ENCODE measurements at regions not wholly inside any gene's neighbourhood (a gene's known extent, or its start where the extent isn't known, plus 50 kb on each side); places are given as distances from the start of the nearest gene placed in this dataset.
A peak's percentile ranks its signal among the peaks of the same experiment; 100 is the strongest.
"Not testable (repeated sequence)": the region's sequence is repeated elsewhere in the genome, so short reads cannot be mapped to it uniquely, and the experiment has no call there.

GRCh38 chr14:40219032-40219431 is 786.8 kb upstream of the FBXO33 start:
- TF ChIP-seq POLR2A (IDR thresholded peaks at IDR 0.05; ENCODE audit: low read depth, low read length) = no peak
- DNase-seq (ENCODE audit: insufficient read length, low spot score) (no peak), FAIRE-seq (no peak)

DNA sequence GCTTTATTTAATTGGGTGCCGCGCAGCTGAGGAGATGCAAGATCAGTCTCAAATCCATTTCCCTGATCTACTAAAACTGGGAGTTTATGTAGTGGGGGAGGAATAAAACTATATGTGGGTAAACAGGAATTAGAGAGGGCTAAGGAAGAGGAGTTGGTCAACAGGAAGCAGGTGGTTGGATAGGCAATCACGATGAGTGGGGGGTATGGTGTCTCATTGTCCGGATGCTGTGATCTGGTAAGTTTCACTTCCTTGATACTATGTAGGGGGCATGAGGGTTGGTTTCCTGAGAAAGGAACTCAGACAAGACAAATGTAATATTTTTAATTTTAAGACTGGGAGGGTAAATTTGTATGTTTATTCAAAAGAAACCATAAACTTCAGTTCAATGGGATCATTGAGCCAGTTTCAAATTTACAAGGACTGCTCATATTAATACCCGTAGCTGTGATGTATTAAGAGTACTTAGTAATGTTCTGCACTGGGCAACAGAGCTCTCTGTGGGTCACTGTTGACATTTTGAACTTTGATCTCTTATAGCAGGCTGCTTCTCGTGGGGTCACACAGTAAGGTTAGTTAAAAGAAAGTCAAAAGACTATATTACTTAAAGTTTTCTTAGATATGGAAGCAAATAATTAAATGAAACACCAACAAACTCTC is 786.2 kb upstream of the FBXO33 start:
- DNase-seq (ENCODE audit: insufficient read length, low spot score) (no peak), FAIRE-seq (no peak)
- TF ChIP-seq POLR2A (IDR thresholded peaks at IDR 0.05; ENCODE audit: low read depth, low read length) = no peak

DNA sequence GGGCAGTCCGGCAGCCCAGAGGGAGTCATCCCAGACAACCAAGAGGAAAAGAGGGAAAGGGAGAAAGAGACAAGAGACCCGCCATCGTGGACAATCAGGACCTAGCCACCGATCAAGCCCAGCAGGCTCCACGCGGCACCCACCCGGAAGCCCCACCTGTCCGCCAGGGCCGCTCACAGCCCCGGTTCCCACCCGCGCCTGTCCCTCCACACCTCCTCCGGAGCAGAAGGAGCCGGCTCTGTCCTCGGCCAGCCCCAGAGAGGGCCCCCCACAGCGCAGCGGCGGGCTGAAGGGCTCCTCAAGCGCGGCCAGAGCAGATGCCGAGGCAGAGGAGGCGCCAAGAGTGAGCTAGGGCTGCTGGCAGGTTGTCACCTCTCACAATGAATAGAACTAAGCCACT is 784.7 kb upstream of the FBXO33 start:
- no peak for FAIRE-seq
- no peak for TF ChIP-seq POLR2A (IDR thresholded peaks at IDR 0.05; ENCODE audit: low read depth, low read length)
- no peak for DNase-seq (ENCODE audit: insufficient read length, low spot score)

GRCh38 chr14:40216408-40216807 is 784.2 kb upstream of the FBXO33 start:
- not testable (repeated sequence) for DNase-seq (ENCODE audit: insufficient read length, low spot score); FAIRE-seq

DNA sequence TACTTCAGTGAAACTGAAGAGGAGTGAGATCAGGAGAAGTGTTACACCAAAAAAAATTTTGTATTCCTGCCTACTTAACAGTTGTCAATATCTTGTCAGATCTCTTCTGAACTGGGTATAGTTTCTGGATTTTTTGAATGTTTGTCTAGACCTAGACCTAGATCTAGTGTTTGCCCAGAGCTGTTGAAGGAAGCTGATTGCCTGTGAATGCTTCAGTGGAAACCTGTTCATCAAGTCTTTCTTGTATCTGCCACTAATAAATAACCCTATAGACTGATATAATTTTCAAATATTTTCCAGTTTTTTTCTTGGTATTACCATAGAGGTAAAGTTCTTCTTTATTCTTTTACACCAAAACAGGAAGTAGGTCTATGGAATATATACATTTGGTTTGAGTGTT is 781.5 kb upstream of the FBXO33 start:
- no peak for TF ChIP-seq POLR2A (IDR thresholded peaks at IDR 0.05; ENCODE audit: low read depth, low read length)
- DNase-seq (ENCODE audit: insufficient read length, low spot score) (no peak), FAIRE-seq (no peak)

DNA sequence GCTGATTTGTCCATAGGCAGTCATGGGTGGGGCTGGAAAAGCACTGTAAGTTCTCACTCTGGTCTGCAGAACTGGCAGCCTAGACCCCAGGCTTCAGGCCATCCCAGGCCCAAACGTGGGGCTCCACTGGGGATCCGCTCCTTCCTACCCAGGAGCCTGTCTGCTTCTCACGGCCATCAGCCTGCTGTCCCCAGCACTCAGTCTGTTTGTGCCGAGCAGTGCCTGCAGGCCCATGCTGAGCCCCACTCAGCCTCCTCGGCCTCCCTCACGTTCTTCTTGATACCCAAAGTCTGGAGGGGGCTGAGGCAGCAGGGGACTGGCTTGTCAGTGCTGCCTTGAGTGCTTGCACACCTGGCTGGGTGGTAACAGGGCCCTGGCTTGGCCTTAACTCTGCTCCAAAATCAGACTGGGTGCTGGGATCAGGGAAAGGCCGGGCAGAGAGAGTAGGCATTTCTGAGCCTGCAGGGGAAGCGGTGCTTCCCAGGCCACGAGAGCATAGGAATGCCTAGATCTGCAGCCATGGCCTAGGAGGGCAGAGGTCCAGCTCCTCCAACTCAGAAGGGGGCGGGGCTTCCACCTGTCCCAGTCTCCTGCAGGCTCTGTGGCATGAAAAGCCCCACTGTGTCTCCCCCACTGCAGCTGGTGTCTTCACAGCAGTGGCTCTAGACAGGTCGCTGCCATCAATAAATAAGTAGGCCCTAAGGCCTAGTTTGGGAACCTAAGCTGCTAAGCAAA is 772.4 kb upstream of the FBXO33 start:
- DNase-seq (ENCODE audit: insufficient read length, low spot score) = no peak
- TF ChIP-seq POLR2A (IDR thresholded peaks at IDR 0.05; ENCODE audit: low read depth, low read length) = no peak
- no peak for FAIRE-seq

DNA sequence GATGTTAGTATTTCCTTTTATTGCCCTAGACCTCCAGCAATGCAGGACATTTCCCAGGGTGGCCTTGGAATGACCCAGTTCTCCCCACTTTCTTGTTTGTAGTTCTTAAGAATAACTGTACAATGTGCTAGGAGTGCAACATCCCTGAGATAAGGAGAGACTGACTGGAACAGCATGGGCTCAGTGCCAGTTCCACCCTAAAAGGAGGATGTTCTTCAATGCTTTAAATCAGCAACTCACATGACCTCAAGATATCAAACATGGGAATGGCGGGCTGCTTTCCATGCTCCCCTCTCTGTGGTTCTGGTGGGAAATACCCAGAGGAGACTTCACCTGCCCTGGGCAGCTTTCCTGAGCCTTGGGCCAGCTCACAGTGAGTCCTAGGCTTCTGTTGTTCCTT is 766.9 kb upstream of the FBXO33 start:
- TF ChIP-seq POLR2A (IDR thresholded peaks at IDR 0.05; ENCODE audit: low read depth, low read length) = no peak
- no peak for FAIRE-seq
- DNase-seq (ENCODE audit: insufficient read length, low spot score) = no peak

GRCh38 chr14:40197344-40197743 is 765.1 kb upstream of the FBXO33 start:
- FAIRE-seq = no peak
- TF ChIP-seq POLR2A (IDR thresholded peaks at IDR 0.05; ENCODE audit: low read depth, low read length) = no peak
- no peak for DNase-seq (ENCODE audit: insufficient read length, low spot score)

DNA sequence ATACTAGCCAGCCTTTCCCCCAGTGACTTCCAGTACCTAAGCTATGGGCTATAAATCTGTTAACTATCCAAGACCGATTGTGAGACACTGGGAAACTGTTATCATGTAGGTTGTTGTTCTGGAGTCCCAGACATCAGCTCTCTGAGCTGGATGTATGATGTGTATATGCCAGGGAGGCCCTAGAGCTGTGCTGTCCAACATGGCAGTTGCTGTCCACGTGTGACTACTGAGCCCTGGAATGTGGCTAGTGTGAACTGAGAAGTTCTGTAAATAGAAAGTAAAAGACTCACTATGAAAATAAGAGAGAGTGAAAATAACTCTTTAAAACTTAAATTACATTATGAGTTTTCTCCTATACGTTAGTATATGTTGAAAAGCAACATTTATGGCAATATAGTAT is 755.8 kb upstream of the FBXO33 start:
- no peak for TF ChIP-seq POLR2A (IDR thresholded peaks at IDR 0.05; ENCODE audit: low read depth, low read length)

GRCh38 chr14:40164083-40164482 is 731.9 kb upstream of the FBXO33 start:
- no peak for FAIRE-seq
- TF ChIP-seq POLR2A (IDR thresholded peaks at IDR 0.05; ENCODE audit: low read depth, low read length) = no peak
- peak; percentile 5 for DNase-seq (ENCODE audit: insufficient read length, low spot score)

More for the DNA sequence above, 755.8 kb upstream of the FBXO33 start:
- DNase-seq (ENCODE audit: insufficient read length, low spot score) (peak; percentile 6), FAIRE-seq (no peak)

GRCh38 chr14:40139657-40140056 is 707.4 kb upstream of the FBXO33 start:
- FAIRE-seq (no peak), DNase-seq (ENCODE audit: insufficient read length, low spot score) (no peak)
- no peak for TF ChIP-seq POLR2A (IDR thresholded peaks at IDR 0.05; ENCODE audit: low read depth, low read length)

GRCh38 chr14:40133463-40133862 is 701.2 kb upstream of the FBXO33 start:
- TF ChIP-seq POLR2A (IDR thresholded peaks at IDR 0.05; ENCODE audit: low read depth, low read length) = no peak
- no peak for FAIRE-seq
- no peak for DNase-seq (ENCODE audit: insufficient read length, low spot score)

GRCh38 chr14:40129159-40129558 is 696.9 kb upstream of the FBXO33 start:
- no peak for TF ChIP-seq POLR2A (IDR thresholded peaks at IDR 0.05; ENCODE audit: low read depth, low read length)
- DNase-seq (ENCODE audit: insufficient read length, low spot score) (no peak), FAIRE-seq (no peak)

GRCh38 chr14:40123816-40124215 is 691.6 kb upstream of the FBXO33 start:
- DNase-seq (ENCODE audit: insufficient read length, low spot score) (no peak), FAIRE-seq (no peak)
- no peak for TF ChIP-seq POLR2A (IDR thresholded peaks at IDR 0.05; ENCODE audit: low read depth, low read length)

GRCh38 chr14:40122968-40123648 is 690.9 kb upstream of the FBXO33 start:
- no peak for FAIRE-seq
- DNase-seq (ENCODE audit: insufficient read length, low spot score) = no peak
- TF ChIP-seq POLR2A (IDR thresholded peaks at IDR 0.05; ENCODE audit: low read depth, low read length) = no peak
